GM06990 (cell line): ENCODE measurements at regions not wholly inside any gene's neighbourhood (a gene's known extent, or its start where the extent isn't known, plus 50 kb on each side); places are given as distances from the start of the nearest gene placed in this dataset.

ENCODE experiments used
- DNase-seq: peaks from one replicate; pipeline ENCODE4 v3.0.0-alpha.2; 2011; ENCODE audit not compliant: insufficient read length; ENCODE audit errors: extremely low read depth
- H3K27me3 ChIP-seq: replicated peaks from 2 replicates; pipeline ENCODE4 v1.6.0; 2011; ENCODE audit warnings: low read length; ENCODE audit not compliant: control insufficient read depth, insufficient read depth
- H3K36me3 ChIP-seq: 2 replicates; pipeline ENCODE4 v1.5.1; 2011; ENCODE audit warnings: low read length; ENCODE audit not compliant: control insufficient read depth, insufficient read depth
- H3K4me3 ChIP-seq: replicated peaks from 2 replicates; pipeline ENCODE4 v1.5.1; 2011; ENCODE audit warnings: low read depth, mild to moderate bottlenecking, control low read depth, low read length
- TF ChIP-seq, protein P1 (sequence below): IDR thresholded peaks from 2 replicates; pipeline ENCODE4 v1.5.1; 2011; ENCODE audit warnings: low read length, control low read depth, mild to moderate bottlenecking, inconsistent platforms; ENCODE audit not compliant: insufficient read depth, poor library complexity, severe bottlenecking

DNA sequence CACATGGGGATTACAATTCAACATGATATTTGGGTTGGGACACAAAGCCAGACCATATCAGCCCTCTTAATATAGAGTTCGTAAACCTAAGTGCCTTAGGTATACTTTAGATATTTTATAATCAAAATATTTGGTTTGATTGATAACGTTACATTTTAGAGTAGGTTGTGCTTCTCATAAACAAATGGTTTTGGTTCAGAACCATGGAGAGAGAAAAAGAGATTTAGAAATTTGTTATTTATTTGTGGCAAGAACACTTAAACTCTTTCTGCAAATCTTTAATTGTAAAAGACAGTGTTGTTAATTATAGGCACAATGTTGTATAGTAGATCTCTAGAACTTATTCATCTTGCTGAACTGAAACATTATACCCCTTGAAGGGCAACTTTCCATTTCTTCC is 298.8 kb downstream of the TENT4A start:
- no peak for DNase-seq
- Histone ChIP-seq H3K4me3 (no peak overlapping the region), H3K27me3 (no peaks in the 10 kb centered on the region), H3K36me3 (no peaks in the 10 kb centered on the region)
- TF ChIP-seq, protein P1, sequence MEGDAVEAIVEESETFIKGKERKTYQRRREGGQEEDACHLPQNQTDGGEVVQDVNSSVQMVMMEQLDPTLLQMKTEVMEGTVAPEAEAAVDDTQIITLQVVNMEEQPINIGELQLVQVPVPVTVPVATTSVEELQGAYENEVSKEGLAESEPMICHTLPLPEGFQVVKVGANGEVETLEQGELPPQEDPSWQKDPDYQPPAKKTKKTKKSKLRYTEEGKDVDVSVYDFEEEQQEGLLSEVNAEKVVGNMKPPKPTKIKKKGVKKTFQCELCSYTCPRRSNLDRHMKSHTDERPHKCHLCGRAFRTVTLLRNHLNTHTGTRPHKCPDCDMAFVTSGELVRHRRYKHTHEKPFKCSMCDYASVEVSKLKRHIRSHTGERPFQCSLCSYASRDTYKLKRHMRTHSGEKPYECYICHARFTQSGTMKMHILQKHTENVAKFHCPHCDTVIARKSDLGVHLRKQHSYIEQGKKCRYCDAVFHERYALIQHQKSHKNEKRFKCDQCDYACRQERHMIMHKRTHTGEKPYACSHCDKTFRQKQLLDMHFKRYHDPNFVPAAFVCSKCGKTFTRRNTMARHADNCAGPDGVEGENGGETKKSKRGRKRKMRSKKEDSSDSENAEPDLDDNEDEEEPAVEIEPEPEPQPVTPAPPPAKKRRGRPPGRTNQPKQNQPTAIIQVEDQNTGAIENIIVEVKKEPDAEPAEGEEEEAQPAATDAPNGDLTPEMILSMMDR: no peak

DNA sequence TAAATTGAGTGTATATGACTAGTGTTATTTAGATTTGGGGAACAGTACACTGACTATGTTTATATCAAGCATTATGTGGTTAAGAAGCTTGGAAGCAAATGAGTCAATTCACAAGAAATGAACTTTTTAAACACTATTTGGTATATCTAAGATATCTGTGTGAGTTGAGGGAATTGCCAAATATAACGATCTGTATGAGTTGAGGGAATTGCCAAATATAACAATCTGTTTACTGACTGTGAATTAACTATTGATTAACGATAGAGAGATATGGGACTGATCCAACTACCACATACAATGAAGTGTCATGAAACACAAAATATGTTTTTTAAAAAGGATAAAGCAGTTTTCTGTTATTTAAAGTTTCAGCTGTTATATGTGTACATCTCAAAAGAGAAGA is 301.4 kb downstream of the TENT4A start:
- H3K27me3 ChIP-seq: no peaks in the 10 kb centered on the region
- DNase-seq: no peak

DNA sequence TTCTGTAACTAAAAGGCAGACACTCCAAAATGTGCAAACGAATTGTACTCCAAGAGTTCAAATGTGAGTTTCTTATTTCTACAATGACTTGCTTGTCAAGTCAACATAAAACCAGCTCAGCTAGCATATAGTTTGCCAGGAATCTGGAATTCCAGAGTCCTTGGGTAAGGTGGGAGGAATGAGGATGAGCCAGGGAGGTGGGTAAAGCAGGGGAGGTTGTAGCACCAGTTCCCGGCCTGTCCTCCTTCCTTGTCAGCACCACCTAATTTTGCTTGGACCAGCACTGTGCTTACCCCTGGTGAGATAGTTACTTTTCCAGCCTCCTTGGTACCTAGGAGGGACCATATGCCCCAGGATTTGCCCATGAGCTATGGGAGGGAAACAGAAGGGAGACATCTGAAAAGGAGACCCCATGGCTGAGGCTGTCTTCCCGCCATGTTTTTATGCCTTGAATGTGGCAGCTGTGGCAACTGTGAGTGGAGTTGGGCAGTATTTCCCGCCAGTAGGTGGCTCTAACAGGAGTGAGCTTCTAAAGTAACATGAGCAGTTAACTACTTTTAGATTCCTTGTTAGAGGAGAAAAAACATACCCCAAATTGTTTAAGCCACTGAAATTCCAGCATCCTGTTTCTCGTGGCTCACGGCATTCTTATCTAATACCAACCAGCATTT is 302.5 kb downstream of the TENT4A start:
- DNase-seq: no peak
- Histone ChIP-seq H3K27me3 (no peaks in the 10 kb centered on the region), H3K36me3 (no peaks in the 10 kb centered on the region), H3K4me3 (no peak overlapping the region)
- TF ChIP-seq, protein P1: peak; percentile 24

More for the DNA sequence above, 301.4 kb downstream of the TENT4A start:
- Histone ChIP-seq H3K36me3 (no peaks in the 10 kb centered on the region), H3K4me3 (no peak overlapping the region)
- TF ChIP-seq, protein P1: no peak

DNA sequence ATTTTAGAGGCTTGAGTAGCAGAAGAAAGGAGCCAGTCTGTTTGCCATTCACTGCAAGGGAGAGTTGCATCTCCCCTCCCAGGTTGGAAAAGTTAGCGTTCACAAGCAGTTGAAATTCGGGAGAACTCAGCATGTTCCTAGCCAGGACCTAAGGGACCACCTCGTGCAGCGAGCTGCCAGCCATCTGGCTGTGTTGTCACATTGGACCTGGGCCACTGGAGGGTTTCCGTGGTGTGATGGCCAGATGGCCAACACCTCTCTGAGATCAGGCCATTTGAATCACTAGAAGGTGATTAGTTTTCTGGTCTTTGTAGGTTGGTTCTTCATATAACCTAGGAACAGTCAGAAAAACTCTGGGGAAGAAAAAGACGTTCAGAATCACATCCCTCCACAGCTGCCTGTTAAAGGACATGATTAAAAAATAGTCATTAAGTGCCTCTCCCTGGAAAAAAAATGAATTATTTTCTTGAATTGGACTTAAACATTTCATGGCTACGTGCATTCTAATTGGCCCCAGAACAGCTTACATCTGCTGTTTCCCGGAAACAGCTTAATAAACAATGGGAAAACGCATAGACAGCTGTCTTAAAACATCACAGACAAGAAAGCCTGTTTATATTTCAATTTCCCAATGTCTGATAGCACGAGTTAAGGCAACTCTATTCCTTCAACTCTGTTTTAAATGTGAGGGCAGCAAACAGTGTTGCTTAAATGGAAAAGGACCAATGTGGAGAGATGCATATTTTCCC is 303.9 kb downstream of the TENT4A start:
- Histone ChIP-seq H3K4me3 (no peak overlapping the region), H3K36me3 (no peaks in the 10 kb centered on the region), H3K27me3 (no peaks in the 10 kb centered on the region)
- TF ChIP-seq, protein P1: no peak
- no peak for DNase-seq

DNA sequence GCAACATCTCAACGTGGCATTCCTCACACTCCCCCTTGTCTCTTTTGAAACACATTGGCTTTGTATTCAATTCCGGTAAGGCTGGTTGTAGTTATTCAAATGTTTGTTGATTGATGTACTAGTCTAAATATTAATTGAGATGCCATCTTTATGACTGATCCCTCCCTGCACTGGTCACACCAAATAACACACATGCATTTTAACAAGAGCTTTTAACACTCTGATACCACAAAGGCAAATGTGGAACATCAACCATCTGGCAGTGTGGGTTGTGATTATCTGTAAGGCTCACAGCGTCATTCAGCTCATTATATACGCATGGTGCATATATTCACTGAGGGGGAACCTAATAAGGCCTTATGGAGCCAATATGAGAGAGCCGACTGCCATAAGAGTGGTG is 305.0 kb downstream of the TENT4A start:
- Histone ChIP-seq H3K36me3 (no peaks in the 10 kb centered on the region), H3K4me3 (no peak overlapping the region), H3K27me3 (no peaks in the 10 kb centered on the region)
- TF ChIP-seq, protein P1: no peak
- no peak for DNase-seq
